SK-N-MC (cell line): ENCODE measurements at regions not wholly inside any gene's neighbourhood (a gene's known extent, or its start where the extent isn't known, plus 50 kb on each side); places are given as distances from the start of the nearest gene placed in this dataset.

Experiments used
- EZH2 ChIP-seq: fragments of 200-600 bp; sonication (generic); IDR thresholded peaks from one replicate; pipeline ENCODE4 v1.6.1; 2017; ENCODE audit warnings: antibody characterized with exemption
- POLR2AphosphoS5 ChIP-seq: IDR thresholded peaks from 2 replicates; pipeline ENCODE4 v1.6.1; 2012; ENCODE audit warnings: mild to moderate bottlenecking, low read depth, low read length, borderline replicate concordance

- TF ChIP-seq EZH2 = no peak
- TF ChIP-seq POLR2AphosphoS5 = no peak
Observed at GRCh38 chr4:18878561-18878960, 857.0 kb upstream of the LCORL start.
